Hindlimb muscle (tissue), 1 donor: ENCODE measurements at regions not wholly inside any gene's neighbourhood (a gene's known extent, or its start where the extent isn't known, plus 50 kb on each side); places are given as distances from the start of the nearest gene placed in this dataset.

Source experiments
- DNase-seq: peaks from one replicate; pipeline ENCODE4 v3.0.0-alpha.2; 2013

DNA sequence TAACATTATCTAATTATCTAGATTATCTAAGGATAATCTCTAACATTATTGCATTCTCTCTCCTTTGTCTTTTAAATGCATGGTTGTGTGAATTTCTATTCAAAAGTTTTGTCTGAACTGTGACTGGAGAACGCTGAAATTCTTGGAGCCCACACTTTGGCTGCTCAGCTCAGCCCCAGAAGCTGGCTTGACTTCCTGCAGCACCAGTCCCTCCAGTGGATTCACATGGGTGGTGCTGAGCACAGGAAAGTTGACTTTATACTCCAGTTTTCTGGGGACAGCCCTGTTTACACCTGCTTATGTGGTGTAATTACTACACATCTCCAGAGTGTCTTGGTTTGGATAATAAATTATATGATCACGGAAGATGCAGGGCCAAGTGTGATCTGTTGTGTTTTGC is 255.1 kb upstream of the NOX3 start:
- no peak for DNase-seq

DNA sequence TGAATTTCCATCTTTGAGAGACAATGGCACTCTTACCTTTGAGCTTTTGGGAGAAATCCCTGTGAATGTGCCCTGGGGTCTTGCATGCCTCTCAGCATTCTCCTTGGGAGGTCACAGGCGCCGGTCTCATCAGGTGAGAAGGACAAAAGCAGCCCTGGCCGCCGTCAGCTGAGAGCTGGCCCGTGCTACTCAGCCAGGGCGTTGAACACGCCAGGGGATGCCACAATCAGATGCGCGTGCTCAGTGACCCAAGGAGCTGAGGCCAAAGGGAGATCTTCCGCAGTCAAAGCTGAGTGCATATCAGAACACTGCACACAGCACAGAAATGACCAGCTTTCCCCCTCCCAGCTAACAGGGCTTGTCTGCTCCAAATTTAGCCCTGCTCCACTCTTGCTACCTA is 253.6 kb upstream of the NOX3 start:
- no peak for DNase-seq

DNA sequence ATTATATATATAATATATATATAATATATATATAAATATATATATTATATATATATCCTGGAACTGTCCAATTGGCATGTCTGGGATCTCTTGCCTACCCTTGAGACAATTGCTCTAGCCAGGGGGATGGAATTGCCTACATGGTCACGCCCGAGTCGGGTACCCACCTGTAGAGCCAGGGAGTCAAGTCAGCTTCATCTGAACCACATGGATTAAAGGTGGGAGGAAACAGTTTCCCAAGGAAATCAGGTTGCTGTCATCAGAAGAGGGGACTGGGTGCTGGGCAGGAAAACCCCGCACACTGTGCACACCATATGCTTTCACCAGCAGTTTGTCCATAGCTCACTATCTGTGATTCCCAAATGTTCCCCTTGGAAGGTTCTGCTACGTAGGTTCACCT is 252.5 kb upstream of the NOX3 start:
- no peak for DNase-seq

DNA sequence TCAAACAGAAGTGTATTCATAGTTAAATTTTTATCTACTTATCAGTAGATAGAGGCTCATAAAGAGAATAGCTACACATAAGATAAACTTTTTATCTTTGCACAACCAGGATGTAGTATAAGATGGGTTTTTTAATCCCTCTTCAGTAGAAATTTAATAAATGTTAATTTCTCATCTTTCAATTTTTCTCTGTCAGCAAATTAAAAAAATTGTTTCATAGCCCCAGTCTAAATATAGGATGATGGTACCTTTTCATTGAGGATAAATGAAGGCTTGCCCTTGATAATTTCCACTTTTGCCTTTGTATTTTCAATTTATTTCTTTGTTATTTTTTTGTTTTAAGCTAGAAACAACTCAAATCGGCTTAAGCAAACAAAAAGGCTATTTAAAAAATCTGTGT is 251.2 kb upstream of the NOX3 start:
- no peak for DNase-seq

DNA sequence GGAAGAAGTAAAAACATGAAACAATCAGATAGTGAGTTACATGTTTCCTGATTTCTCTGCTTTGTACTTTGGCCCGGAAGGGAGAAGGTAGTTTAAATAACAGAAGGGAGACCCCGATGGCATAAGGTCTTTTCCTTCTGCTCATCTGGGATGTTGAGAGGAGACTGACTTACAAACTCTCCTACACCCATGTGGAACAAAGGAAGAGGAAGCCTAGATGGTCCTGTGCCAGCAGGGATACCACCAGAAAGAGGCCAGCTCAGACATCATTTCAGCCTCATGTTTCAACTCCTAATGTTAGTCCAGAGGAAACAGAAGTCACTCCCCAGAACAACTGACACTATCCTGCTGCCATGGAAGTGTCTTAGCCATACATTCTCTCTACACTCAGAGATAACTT is 250.7 kb upstream of the NOX3 start:
- DNase-seq, result no peak

DNA sequence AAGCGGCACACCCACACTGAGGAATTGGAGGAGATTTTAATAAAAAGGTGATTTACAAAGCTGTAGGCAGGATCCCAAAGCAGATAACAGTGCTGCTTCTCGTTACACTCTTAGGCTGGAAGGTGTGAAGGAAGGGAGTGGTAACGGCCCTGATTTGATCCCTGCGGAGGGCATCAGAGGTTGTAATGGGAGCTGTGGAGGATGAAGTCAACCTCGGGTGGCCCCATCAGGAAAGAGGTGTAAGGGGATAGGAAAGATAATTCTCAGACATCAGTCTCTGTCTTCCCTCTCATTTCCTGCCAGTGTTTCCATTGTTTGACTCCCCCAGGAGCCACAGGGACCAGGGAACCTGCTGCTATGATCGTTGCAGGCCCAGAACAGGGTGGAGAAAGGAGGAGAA is 245.7 kb upstream of the NOX3 start:
- DNase-seq, result no peak

DNA sequence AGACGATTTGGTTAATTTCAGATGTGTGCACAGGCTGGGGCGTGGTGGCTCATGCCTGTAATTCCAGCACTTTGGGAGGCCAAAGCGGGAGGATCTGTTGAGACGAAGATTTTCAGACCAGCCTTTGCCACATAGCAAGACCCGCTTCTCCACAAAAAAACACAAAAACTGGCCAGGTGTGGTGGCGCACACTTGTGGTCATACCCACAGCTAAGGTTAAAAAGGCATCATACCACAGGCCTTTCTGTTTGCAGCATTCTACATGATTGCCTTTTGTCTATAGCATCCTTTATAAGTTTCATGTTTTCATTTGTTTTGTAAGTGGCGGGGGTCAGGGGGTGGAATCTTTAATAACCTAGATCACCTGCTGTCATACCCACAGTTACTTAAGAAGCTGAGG is 239.9 kb upstream of the NOX3 start:
- no peak for DNase-seq

DNA sequence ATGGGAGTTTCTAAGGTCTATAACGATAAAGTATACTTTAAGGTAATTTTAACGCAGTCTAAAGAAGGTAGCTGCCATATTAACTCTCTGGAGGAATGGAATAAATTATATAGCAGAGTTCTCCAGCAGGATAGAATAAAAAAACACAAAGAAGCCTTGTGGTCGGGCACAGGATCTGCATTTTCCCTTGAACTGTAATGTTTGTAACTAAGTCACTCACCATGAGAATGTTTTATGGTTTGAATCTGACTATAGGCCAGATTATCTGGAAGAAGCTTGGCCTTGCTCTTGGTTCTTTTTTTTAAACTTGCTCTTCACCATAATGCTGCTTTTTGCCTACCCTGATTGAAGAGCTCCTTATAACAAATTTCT is 238.8 kb upstream of the NOX3 start:
- DNase-seq, result no peak

DNA sequence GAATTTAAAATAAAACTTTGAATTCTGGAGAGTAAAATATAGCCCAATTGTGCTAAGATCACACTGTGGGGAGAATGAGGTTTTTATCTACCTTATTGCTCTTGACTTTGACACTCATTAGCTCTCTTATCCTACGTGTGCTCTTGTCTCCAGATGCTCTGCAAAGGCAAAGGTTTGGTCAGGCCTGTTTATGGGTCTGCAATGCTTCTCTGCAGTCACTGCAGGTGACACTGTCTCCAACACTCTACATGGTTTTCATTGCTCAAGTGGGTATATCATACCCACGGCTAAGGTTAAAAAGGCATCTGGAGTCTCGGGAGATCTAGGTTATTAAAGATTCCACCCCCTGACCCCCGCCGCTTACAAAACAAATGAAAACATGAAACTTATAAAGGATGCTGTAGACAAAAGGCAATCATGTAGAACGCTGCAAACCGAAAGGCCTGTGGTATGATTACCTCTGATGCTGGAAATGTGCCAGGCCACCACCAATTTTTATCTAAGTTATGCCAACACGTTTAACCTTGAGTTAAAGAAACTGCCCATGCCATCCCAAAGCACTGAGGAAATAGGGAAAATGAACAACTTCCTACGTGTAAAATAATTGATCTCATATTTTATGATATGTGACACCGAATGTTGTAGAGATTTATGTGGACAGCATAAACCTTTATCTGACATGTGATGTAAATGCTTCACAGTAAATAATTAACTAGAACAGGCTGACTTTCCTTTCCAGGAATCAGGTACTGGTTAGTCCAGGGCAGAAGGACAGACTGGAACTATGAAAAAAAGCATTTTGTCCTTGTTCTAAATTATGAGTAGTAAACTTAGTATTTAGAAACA is 238.2 kb upstream of the NOX3 start:
- DNase-seq, result no peak

DNA sequence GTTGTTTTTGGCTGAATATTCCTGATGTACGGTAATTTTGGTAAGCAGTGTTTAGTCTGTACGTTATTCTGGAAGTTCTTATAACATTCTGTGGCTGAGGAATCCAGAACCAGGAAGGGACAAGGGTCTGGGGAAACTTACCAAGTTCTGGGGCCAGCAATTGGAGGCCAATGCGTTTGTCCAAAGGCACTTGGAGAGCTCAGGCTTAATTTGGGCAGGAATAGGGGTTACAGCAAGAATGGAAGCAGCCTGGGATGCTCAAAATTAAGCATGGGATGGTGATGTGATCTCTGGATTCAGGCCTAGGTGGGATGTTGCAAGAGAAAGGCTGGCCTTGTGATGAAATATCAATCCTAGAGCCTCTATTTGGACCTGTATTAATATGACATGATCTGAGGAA is 235.2 kb upstream of the NOX3 start:
- no peak for DNase-seq

DNA sequence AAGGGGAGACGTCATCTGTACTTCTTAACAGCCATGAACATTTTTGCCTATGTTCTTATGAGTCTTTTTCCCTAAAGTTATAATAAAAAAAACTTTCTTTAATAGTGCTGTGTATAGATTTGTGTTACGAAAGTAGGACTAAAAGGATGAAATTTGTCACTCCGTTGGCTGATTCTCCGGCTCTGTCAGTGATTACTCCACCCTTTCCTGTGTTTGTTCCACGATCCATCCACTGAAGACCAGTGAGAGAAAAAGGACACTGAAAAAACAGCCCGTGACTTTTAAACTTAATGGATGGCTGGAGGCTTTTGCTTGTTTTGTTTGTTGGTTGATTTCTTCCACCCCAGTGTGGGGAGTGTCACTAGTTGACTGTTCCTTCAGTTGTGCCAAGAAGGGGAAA is 232.0 kb upstream of the NOX3 start:
- DNase-seq, result no peak

DNA sequence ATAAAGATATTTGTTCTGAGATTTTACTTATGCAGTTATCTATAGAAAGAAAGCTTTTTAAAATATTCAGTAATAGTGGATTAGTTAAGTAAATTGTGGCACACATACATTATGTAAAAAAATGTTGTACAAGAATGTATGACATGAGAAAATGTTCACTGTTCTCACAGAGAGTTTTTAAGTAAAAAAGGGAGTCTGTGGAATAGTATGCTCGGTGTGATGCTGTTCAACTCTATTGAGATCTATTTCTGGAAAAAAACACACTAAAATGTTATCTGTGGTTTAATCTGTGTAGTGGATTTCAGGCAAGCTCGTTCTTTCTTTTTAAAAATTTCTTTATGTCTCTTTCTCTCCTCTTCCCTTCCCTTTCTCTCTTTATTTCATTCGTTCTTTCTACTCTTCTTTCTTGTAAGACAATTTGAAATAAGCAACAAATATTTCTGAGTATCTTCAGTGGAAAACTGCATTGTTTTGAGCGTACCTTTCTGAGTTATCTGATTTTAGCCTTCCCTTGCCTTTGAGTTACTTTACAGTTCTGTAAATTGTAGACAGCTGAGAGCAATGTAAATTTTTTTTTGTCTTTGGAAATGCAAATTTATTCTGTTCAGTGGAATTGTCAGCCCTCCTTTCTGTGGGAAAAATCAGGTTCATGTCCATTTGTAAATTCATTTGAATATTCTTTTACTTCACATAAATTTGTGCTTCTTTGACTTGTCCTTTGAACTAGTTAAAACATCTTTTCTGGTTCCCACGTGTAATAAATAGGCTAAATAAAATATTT is 229.0 kb upstream of the NOX3 start:
- DNase-seq, result no peak

DNA sequence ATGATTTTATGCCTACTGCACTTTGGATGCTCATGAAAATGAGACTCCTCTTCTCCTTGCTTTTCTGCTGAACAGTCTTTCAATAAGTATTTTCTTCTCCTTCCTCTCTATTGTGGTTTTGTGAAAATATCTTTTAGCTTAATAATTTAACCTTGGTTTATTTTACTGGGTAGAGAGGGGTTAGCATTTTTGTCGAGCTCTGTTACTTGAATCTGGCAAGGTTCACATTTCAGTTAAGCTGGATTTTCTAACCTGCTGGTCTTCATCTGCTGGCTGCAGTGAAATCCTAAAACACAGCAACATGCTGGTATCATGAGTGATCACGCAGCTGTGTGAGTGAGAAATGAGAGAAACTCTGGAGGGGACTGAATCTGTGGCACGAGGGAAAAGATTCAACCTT is 222.7 kb upstream of the NOX3 start:
- no peak for DNase-seq

DNA sequence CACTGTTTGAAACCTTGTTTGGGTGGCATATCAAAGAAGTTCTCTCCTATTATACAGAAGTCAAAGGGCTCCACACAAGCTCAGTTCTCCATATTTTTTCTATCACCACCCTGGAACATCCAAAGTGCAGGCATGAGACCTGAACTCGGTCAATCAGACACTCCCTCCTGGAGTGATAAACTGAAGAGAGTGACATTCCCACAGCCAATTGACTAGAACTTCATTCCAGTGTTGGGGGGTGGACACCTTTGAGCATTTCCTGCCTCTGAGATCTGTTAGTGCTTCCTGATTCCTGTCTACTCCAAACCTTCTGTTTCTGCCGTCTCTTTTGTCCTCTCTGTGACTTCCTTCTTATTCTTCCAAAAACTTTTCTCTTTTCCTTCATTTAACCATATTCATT is 220.7 kb upstream of the NOX3 start:
- no peak for DNase-seq

DNA sequence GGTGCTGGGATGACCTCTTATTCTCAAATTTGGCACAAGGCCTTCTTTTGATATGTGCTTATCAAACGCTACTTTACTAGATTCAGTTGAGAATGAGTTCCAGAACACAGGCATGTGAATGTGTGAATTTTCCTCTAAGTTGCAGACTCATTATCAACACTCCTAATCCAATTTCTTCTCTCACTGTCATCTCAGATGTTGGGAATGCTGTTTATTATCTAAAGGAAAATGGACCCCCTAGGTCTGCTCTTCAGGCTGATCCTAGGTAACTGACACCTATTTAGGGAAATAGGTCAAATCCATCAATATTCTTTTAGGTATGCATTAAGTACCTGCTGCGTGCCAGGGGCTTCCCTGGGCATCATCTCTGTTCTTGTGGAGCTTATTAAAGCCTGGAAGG is 215.0 kb upstream of the NOX3 start:
- DNase-seq, result no peak

DNA sequence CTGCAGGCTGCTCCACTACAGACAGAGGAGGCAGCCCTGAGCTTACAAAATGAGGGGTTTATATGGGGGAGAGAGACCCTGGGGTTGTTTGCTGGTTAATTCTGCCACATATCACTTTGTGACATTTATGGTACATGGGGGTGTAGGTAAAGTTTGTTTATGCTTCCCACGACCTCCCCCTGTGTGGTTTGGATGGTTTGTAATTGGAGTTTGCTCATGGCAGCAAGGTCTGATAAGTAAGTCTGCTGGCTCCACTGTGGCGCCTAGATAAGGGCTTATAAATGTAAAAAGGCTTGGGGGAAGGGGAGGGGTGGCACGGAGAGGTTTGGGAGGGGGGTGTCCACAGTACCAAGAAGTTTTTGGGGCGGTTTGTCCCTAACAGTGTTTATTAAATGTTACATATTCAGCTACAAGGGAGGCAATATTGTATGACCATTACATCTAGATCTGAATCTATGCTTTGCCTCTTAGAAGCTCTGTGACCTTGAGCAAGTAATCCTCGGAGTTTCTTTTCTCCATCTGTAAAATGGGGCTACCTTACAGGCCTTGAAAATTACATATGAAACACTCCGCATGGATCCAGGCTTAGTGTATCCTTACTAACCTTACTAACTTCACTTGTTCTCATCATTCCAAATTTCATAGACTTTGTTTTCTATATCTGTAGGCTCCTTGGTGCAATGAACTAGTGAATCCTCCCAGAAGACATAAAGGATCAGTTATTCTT is 204.8 kb upstream of the NOX3 start:
- DNase-seq, result no peak

DNA sequence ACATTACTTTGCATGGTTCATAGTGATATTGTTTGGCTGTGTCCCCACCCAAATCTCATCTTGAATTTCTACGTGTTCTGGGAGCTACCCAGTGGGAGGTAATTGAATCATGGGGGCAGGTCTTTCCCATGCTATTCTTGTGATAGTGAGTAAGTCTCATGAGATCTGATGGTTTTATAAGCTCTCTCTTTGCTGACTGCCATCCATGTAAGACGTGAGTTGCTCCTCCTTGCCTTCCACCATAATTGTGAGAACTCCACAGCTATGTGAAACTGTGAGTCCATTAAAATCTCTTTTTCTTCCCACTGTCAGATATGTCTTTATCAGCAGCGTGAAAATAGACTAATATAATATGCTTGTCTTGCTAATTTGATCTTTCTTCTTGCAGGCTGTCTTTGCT is 200.4 kb upstream of the NOX3 start:
- DNase-seq, result no peak

DNA sequence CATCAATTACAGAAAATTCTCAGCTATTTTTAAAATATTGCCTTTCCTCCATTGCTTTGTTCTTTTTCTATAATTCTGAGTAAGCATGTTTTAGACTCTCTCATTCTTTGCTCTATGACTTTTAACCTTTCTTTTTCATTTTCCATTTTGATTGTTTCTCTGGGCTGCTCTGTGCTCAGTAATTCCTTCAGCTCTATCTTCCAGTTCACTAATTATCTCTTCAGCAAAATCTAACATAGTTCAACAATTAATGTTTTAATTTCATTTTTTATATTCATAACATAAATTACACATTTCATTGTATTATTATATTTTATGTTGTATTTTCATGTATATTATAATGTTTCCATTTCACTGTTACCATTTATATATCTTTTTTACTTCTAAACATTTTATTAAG is 198.8 kb upstream of the NOX3 start:
- DNase-seq, result no peak

DNA sequence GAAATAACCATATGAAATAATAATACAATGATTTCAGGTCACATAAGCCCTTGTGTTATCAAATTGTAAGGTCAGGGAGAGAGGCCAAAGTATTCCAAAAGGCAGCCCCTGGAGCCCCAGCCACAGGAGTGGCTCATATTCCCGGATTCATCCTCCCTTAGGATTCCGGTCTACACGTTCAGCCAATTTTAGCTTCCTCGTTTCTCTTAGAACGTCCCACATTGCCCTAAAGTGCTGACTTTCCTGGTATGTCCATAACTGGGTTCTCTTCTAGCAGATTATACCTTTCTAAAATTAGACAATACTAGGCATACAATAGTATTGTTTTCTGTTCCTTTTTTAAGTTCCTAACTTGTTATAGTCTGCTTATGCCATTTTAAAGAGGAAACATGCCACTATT is 192.7 kb upstream of the NOX3 start:
- DNase-seq, result peak; percentile 3

DNA sequence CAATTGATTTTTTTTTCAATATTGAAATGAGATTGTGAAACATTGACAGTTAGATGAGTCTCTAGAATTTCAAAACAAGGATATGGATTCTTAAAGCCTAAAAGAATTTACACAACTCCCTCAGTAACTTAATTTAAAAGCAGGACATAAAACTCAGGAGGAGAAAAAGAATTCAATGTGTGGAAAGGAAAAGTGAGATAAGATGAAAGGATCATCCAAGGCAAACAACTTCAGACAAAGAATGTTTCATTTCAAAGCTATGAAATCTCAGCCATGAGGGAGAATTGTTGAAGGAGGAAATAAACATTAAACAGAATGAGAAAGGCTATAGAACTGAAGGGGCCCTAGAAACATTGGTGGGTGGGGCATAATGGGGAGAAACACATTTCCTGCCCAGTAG is 191.7 kb upstream of the NOX3 start:
- DNase-seq, result no peak

DNA sequence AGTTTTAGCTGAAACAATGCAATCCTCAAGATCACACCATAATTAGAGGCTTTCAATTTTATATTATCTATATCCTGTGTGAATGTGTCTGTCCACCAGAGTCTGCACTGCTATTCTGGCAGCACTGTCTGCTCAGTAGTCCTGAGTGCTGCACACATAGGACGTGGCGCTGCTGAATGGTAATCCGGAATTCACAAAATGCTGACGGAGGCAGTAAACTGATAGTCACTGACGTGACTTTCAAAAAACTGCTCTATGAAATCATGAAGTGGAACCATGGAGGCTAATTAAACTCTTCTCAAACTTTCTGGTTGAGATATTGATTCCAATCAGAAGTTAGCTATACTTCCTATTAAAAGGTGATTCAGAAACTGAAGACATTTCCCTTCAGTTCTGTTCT is 190.8 kb upstream of the NOX3 start:
- DNase-seq, result peak; percentile 2

DNA sequence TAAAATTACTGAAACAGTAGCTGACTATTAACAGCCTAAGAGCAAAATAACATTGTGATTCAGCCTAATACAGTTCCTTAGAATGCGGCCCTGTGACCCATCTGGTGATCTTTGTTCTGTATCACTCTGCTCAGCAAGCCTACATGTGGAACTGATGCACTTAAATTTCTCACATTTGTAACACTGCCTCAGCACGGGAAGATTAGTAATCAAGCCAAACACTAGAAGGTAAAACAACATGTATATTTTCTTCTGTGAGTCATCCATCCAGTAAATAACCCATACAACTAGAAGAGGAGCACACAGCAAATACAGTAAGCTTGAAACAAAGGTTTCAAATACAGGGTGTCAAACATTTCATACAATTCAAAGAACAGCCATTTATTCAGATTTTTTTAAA is 189.7 kb upstream of the NOX3 start:
- DNase-seq, result no peak

DNA sequence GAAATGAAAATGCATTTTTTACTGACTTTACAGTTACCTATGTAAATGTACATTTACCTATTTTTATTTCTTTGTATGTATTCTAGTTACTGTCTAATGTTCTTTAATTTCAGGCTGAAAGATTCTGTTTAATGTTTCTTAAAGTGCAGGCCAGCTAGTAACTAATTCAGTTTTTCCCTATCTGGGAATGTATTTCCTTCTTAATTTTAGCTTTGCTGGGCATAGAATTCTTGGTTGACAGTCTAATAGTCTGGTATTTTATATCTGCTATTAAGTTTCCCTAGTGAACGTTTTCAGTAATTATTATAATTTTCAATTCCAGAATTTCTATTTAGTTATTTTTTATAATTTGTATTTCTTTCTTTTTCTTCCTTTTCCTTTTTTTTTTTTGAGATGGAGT is 186.0 kb upstream of the NOX3 start:
- no peak for DNase-seq

DNA sequence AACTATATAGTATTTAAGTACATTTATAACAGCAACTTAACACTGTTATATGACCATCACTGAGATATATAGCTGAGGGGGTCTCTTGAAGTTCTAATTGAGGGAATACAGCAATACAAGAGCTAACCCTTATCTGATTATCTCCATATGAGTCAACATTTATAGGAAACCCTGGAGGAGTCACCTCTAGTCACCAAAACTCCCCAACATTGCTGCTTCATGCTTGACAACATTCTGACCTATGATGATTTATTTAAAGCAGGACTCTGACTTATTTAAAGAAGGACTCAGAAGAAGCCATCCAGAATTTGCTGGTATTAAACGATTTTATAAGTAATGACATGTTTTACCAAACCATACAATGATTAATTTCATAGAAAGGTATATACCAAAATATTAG is 182.6 kb upstream of the NOX3 start:
- DNase-seq, result no peak
